ENCODE measurements at regions not wholly inside any gene's neighbourhood (a gene's known extent, or its start where the extent isn't known, plus 50 kb on each side); places are given as distances from the start of the nearest gene placed in this dataset.
"Not testable (repeated sequence)": the region's sequence is repeated elsewhere in the genome, so short reads cannot be mapped to it uniquely, and the experiment has no call there.

- H3K4me3 ChIP-seq (ENCODE audit: low read length); H3K4me1 ChIP-seq (ENCODE audit: low read length); H3K9ac ChIP-seq (ENCODE audit: low read length); H3K79me2 ChIP-seq (ENCODE audit: low read length); H3K36me3 ChIP-seq (ENCODE audit: insufficient read depth, low read length); H3K27me3 ChIP-seq (ENCODE audit: low read length); H3K4me2 ChIP-seq (ENCODE audit: low read depth, low read length, poor library complexity, severe bottlenecking); H4K20me1 ChIP-seq (ENCODE audit: insufficient read depth, low read depth, low read length); H3K9me2 ChIP-seq (replicated peaks; ENCODE audit: insufficient read depth, low read length); H2AFZ ChIP-seq (ENCODE audit: low read length); DNase-seq; H3K27ac ChIP-seq (ENCODE audit: low read length); H3K9me3 ChIP-seq (ENCODE audit: low read length): not testable (repeated sequence)
Observed at GRCh38 chr3:159261333-159261732, 459.5 kb downstream of the MFSD1 start.

GRCh38 chr3:159263750-159264553 is 462.1 kb downstream of the MFSD1 start:
- H3K4me1 ChIP-seq (ENCODE audit: low read length), result no peaks in the 10 kb centered on the region
- H3K4me3 ChIP-seq (ENCODE audit: low read length), result no peak overlapping the region
- no peak overlapping the region for H3K9ac ChIP-seq (ENCODE audit: low read length)
- no peak overlapping the region for H3K4me2 ChIP-seq (ENCODE audit: low read depth, low read length, poor library complexity, severe bottlenecking)
- no peaks in the 10 kb centered on the region for H3K79me2 ChIP-seq (ENCODE audit: low read length)
- no peaks in the 10 kb centered on the region for H3K9me3 ChIP-seq (ENCODE audit: low read length)
- H3K9me2 ChIP-seq (replicated peaks; ENCODE audit: insufficient read depth, low read length), result no peaks in the 10 kb centered on the region
- no peaks in the 10 kb centered on the region for H3K36me3 ChIP-seq (ENCODE audit: insufficient read depth, low read length)
- no peak overlapping the region for H2AFZ ChIP-seq (ENCODE audit: low read length)
- peak; percentile 75 for DNase-seq
- no peak overlapping the region for H3K27ac ChIP-seq (ENCODE audit: low read length)
- H4K20me1 ChIP-seq (ENCODE audit: insufficient read depth, low read depth, low read length), result no peaks in the 10 kb centered on the region
- no peaks in the 10 kb centered on the region for H3K27me3 ChIP-seq (ENCODE audit: low read length)

GRCh38 chr3:159265705-159266104 is 463.9 kb downstream of the MFSD1 start:
- no peak overlapping the region for H3K9ac ChIP-seq (ENCODE audit: low read length)
- H3K4me2 ChIP-seq (ENCODE audit: low read depth, low read length, poor library complexity, severe bottlenecking), result no peak overlapping the region
- H3K79me2 ChIP-seq (ENCODE audit: low read length), result no peaks in the 10 kb centered on the region
- DNase-seq, result no peak
- no peaks in the 10 kb centered on the region for H4K20me1 ChIP-seq (ENCODE audit: insufficient read depth, low read depth, low read length)
- no peaks in the 10 kb centered on the region for H3K4me1 ChIP-seq (ENCODE audit: low read length)
- H3K9me2 ChIP-seq (replicated peaks; ENCODE audit: insufficient read depth, low read length), result no peaks in the 10 kb centered on the region
- no peak overlapping the region for H2AFZ ChIP-seq (ENCODE audit: low read length)
- no peak overlapping the region for H3K27ac ChIP-seq (ENCODE audit: low read length)
- no peaks in the 10 kb centered on the region for H3K27me3 ChIP-seq (ENCODE audit: low read length)
- H3K36me3 ChIP-seq (ENCODE audit: insufficient read depth, low read length), result no peaks in the 10 kb centered on the region
- H3K4me3 ChIP-seq (ENCODE audit: low read length), result no peak overlapping the region
- H3K9me3 ChIP-seq (ENCODE audit: low read length), result no peaks in the 10 kb centered on the region

GRCh38 chr3:159266779-159267178 is 464.9 kb downstream of the MFSD1 start:
- H3K4me1 ChIP-seq (ENCODE audit: low read length), result no peaks in the 10 kb centered on the region
- no peaks in the 10 kb centered on the region for H3K27me3 ChIP-seq (ENCODE audit: low read length)
- no peak overlapping the region for H3K27ac ChIP-seq (ENCODE audit: low read length)
- H4K20me1 ChIP-seq (ENCODE audit: insufficient read depth, low read depth, low read length), result no peaks in the 10 kb centered on the region
- H3K4me2 ChIP-seq (ENCODE audit: low read depth, low read length, poor library complexity, severe bottlenecking), result no peak overlapping the region
- no peak overlapping the region for H3K4me3 ChIP-seq (ENCODE audit: low read length)
- peak; percentile 83 for DNase-seq
- no peaks in the 10 kb centered on the region for H3K79me2 ChIP-seq (ENCODE audit: low read length)
- H3K9me2 ChIP-seq (replicated peaks; ENCODE audit: insufficient read depth, low read length), result no peaks in the 10 kb centered on the region
- H3K36me3 ChIP-seq (ENCODE audit: insufficient read depth, low read length), result no peaks in the 10 kb centered on the region
- no peaks in the 10 kb centered on the region for H3K9me3 ChIP-seq (ENCODE audit: low read length)
- H3K9ac ChIP-seq (ENCODE audit: low read length), result no peak overlapping the region
- no peak overlapping the region for H2AFZ ChIP-seq (ENCODE audit: low read length)

- Histone ChIP-seq H3K9me3 (ENCODE audit: low read length) (no peaks in the 10 kb centered on the region), H3K9ac (ENCODE audit: low read length) (no peak overlapping the region), H3K4me3 (ENCODE audit: low read length) (no peak overlapping the region), H4K20me1 (ENCODE audit: insufficient read depth, low read depth, low read length) (no peaks in the 10 kb centered on the region), H2AFZ (ENCODE audit: low read length) (no peak overlapping the region), H3K36me3 (ENCODE audit: insufficient read depth, low read length) (no peaks in the 10 kb centered on the region), H3K79me2 (ENCODE audit: low read length) (no peaks in the 10 kb centered on the region), H3K27me3 (ENCODE audit: low read length) (no peaks in the 10 kb centered on the region), H3K4me1 (ENCODE audit: low read length) (no peaks in the 10 kb centered on the region), H3K4me2 (ENCODE audit: low read depth, low read length, poor library complexity, severe bottlenecking) (no peak overlapping the region), H3K9me2 (replicated peaks; ENCODE audit: insufficient read depth, low read length) (no peaks in the 10 kb centered on the region), H3K27ac (ENCODE audit: low read length) (no peak overlapping the region)
- DNase-seq, result no peak
Observed at GRCh38 chr3:159271799-159272512, 470.1 kb downstream of the MFSD1 start.

GRCh38 chr3:159273070-159273469 is 471.2 kb downstream of the MFSD1 start:
- Histone ChIP-seq H4K20me1 (ENCODE audit: insufficient read depth, low read depth, low read length) (no peaks in the 10 kb centered on the region), H3K4me2 (ENCODE audit: low read depth, low read length, poor library complexity, severe bottlenecking) (no peak overlapping the region), H3K27ac (ENCODE audit: low read length) (no peak overlapping the region), H3K9me2 (replicated peaks; ENCODE audit: insufficient read depth, low read length) (no peaks in the 10 kb centered on the region), H3K4me1 (ENCODE audit: low read length) (no peaks in the 10 kb centered on the region), H3K36me3 (ENCODE audit: insufficient read depth, low read length) (no peaks in the 10 kb centered on the region), H3K9me3 (ENCODE audit: low read length) (no peaks in the 10 kb centered on the region), H3K9ac (ENCODE audit: low read length) (no peak overlapping the region), H3K4me3 (ENCODE audit: low read length) (no peak overlapping the region), H3K79me2 (ENCODE audit: low read length) (no peaks in the 10 kb centered on the region), H3K27me3 (ENCODE audit: low read length) (no peaks in the 10 kb centered on the region), H2AFZ (ENCODE audit: low read length) (no peak overlapping the region)
- DNase-seq, result no peak

GRCh38 chr3:159273608-159274007 is 471.8 kb downstream of the MFSD1 start:
- no peaks in the 10 kb centered on the region for H3K27me3 ChIP-seq (ENCODE audit: low read length)
- H4K20me1 ChIP-seq (ENCODE audit: insufficient read depth, low read depth, low read length), result no peaks in the 10 kb centered on the region
- no peaks in the 10 kb centered on the region for H3K4me1 ChIP-seq (ENCODE audit: low read length)
- no peaks in the 10 kb centered on the region for H3K79me2 ChIP-seq (ENCODE audit: low read length)
- H3K27ac ChIP-seq (ENCODE audit: low read length), result no peak overlapping the region
- H3K9me2 ChIP-seq (replicated peaks; ENCODE audit: insufficient read depth, low read length), result no peaks in the 10 kb centered on the region
- peak; percentile 67 for DNase-seq
- H3K4me3 ChIP-seq (ENCODE audit: low read length), result no peak overlapping the region
- H3K9me3 ChIP-seq (ENCODE audit: low read length), result no peaks in the 10 kb centered on the region
- no peak overlapping the region for H3K4me2 ChIP-seq (ENCODE audit: low read depth, low read length, poor library complexity, severe bottlenecking)
- no peak overlapping the region for H2AFZ ChIP-seq (ENCODE audit: low read length)
- H3K9ac ChIP-seq (ENCODE audit: low read length), result no peak overlapping the region
- H3K36me3 ChIP-seq (ENCODE audit: insufficient read depth, low read length), result no peaks in the 10 kb centered on the region

GRCh38 chr3:159275741-159276140 is 473.9 kb downstream of the MFSD1 start:
- no peaks in the 10 kb centered on the region for H3K27me3 ChIP-seq (ENCODE audit: low read length)
- DNase-seq, result no peak
- no peaks in the 10 kb centered on the region for H3K4me1 ChIP-seq (ENCODE audit: low read length)
- H3K4me2 ChIP-seq (ENCODE audit: low read depth, low read length, poor library complexity, severe bottlenecking), result no peak overlapping the region
- no peaks in the 10 kb centered on the region for H4K20me1 ChIP-seq (ENCODE audit: insufficient read depth, low read depth, low read length)
- no peak overlapping the region for H2AFZ ChIP-seq (ENCODE audit: low read length)
- H3K27ac ChIP-seq (ENCODE audit: low read length), result no peak overlapping the region
- H3K9me3 ChIP-seq (ENCODE audit: low read length), result no peaks in the 10 kb centered on the region
- no peaks in the 10 kb centered on the region for H3K9me2 ChIP-seq (replicated peaks; ENCODE audit: insufficient read depth, low read length)
- H3K36me3 ChIP-seq (ENCODE audit: insufficient read depth, low read length), result no peaks in the 10 kb centered on the region
- no peak overlapping the region for H3K9ac ChIP-seq (ENCODE audit: low read length)
- no peaks in the 10 kb centered on the region for H3K79me2 ChIP-seq (ENCODE audit: low read length)
- no peak overlapping the region for H3K4me3 ChIP-seq (ENCODE audit: low read length)
